ENCODE measurements at regions not wholly inside any gene's neighbourhood (a gene's known extent, or its start where the extent isn't known, plus 50 kb on each side); places are given as distances from the start of the nearest gene placed in this dataset.

DNA sequence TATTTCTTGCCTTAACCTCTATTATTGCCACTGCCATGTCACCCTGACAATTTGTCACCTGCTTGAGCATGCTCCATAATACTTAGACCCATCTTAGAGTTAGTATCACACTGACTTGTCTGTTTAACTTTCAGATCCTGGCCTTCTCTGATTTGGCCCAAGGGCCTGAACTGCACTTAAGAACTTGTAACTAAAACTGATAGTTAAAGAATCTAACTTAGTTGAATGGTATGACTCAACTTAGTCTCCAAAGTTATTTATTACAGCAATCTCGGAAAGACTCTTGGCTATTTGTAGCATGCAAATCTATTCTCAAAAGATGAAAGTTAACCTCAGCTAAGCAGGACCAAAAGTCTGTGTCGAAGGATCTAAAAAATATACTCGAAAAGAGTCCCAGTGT lies 72.3 kb downstream of the IGSF1 start:
- no peak for FAIRE-seq
- H3K9me1 ChIP-seq (replicated peaks; ENCODE audit: control insufficient read depth, extremely low read depth, insufficient read depth, low read length), result no peaks in the 10 kb centered on the region
- H4K20me1 ChIP-seq (replicated peaks; ENCODE audit: control insufficient read depth, extremely low read depth, insufficient read depth, low read length), result no peaks in the 10 kb centered on the region
- no peak overlapping the region for H3K4me2 ChIP-seq (ENCODE audit: insufficient read depth, low read length)
- ChIA-PET POLR2A (no interaction called here), CTCF (no interaction called here)
- dilution Hi-C loops (cut with MboI; ENCODE audit: extremely low pct_ligation_motif_present, low sequenced_read_pairs) (no loop called here), intact Hi-C loops (cut with micrococcal nuclease) (no loop called here)
- H3K9ac ChIP-seq (replicated peaks; ENCODE audit: extremely low read depth, insufficient read depth, low read length), result no peak overlapping the region
- no peak overlapping the region for H2AFZ ChIP-seq (ENCODE audit: low read depth, low read length)
- TF ChIP-seq GATA2 (IDR thresholded peaks at IDR 0.05; ENCODE audit: insufficient read depth, insufficient read length, low read depth, low read length) (no peak), JUN (IDR thresholded peaks at IDR 0.05; ENCODE audit: borderline replicate concordance, insufficient read depth, insufficient read length, low read depth) (no peak), POLR2AphosphoS5 (IDR thresholded peaks at IDR 0.05; ENCODE audit: insufficient read depth, low read depth, low read length) (no peak)
- no peak overlapping the region for H3K27ac ChIP-seq (ENCODE audit: insufficient read depth, low read depth, low read length)
- H3K4me1 ChIP-seq (ENCODE audit: control insufficient read depth, extremely low read depth, insufficient read depth, low read length), result no peaks in the 10 kb centered on the region
- no peaks in the 10 kb centered on the region for H3K27me3 ChIP-seq (ENCODE audit: control insufficient read depth in 2 of 2, insufficient read depth in 2 of 2, low read length in 2 of 2)
- H3K4me3 ChIP-seq (replicated peaks in 1 of 3; ENCODE audit: insufficient read depth in 1 of 3, low read depth in 1 of 3, low read length in 3 of 3), result no peak overlapping the region
- H3K9me3 ChIP-seq (replicated peaks; ENCODE audit: control insufficient read depth, insufficient read depth, low read length), result no peaks in the 10 kb centered on the region
- no TSS peak for BruUV-seq (replicated peaks)
- DNase-seq (ENCODE audit: low read depth, low spot score), result no peak
- no peaks in the 10 kb centered on the region for H3K79me2 ChIP-seq (ENCODE audit: control insufficient read depth, insufficient read depth, low read length)
- H3K36me3 ChIP-seq (ENCODE audit: control insufficient read depth in 2 of 2, extremely low read depth in 1 of 2, insufficient read depth in 2 of 2, low read length in 2 of 2), result no peaks in the 10 kb centered on the region

DNA sequence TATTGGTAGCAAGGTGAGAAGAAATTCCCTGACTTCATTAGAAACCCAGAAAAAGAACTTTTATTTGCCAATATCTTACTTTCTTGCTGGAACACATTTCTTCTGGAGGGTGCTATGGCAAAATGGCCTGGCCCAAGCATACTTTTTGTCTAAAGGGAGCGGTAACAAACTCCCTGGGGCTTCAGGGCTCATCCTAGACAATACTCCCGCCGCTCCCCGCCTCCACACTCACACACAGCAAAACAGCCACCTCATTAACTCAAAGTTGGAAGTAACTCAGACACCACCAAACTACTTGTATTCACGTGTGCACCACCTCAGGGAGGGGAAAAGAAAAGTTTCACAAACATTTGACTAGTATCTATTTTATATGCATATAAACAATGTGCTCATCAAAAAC lies 75.7 kb downstream of the IGSF1 start:
- Histone ChIP-seq H4K20me1 (replicated peaks; ENCODE audit: control insufficient read depth, extremely low read depth, insufficient read depth, low read length) (no peaks in the 10 kb centered on the region), H3K9me3 (replicated peaks; ENCODE audit: control insufficient read depth, insufficient read depth, low read length) (no peaks in the 10 kb centered on the region), H3K27ac (ENCODE audit: insufficient read depth, low read depth, low read length) (no peak overlapping the region), H3K27me3 (ENCODE audit: control insufficient read depth in 2 of 2, insufficient read depth in 2 of 2, low read length in 2 of 2) (no peaks in the 10 kb centered on the region), H3K36me3 (ENCODE audit: control insufficient read depth in 2 of 2, extremely low read depth in 1 of 2, insufficient read depth in 2 of 2, low read length in 2 of 2) (no peaks in the 10 kb centered on the region), H3K9me1 (replicated peaks; ENCODE audit: control insufficient read depth, extremely low read depth, insufficient read depth, low read length) (no peaks in the 10 kb centered on the region), H3K79me2 (ENCODE audit: control insufficient read depth, insufficient read depth, low read length) (no peaks in the 10 kb centered on the region), H3K9ac (replicated peaks; ENCODE audit: extremely low read depth, insufficient read depth, low read length) (no peak overlapping the region), H3K4me3 (replicated peaks in 1 of 3; ENCODE audit: insufficient read depth in 1 of 3, low read depth in 1 of 3, low read length in 3 of 3) (no peak overlapping the region), H3K4me1 (ENCODE audit: control insufficient read depth, extremely low read depth, insufficient read depth, low read length) (no peaks in the 10 kb centered on the region), H2AFZ (ENCODE audit: low read depth, low read length) (no peak overlapping the region), H3K4me2 (ENCODE audit: insufficient read depth, low read length) (no peak overlapping the region)
- CTCF ChIA-PET, result no interaction called here
- no peak for TF ChIP-seq EZH2 (IDR thresholded peaks at IDR 0.05; ENCODE audit: borderline replicate concordance, low read depth, low read length, severe bottlenecking)
- TF ChIP-seq, protein P1, sequence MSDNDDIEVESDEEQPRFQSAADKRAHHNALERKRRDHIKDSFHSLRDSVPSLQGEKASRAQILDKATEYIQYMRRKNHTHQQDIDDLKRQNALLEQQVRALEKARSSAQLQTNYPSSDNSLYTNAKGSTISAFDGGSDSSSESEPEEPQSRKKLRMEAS (IDR thresholded peaks at IDR 0.05; ENCODE audit: insufficient read depth, insufficient read length), result no peak
- TF ChIP-seq FOS (IDR thresholded peaks at IDR 0.05; ENCODE audit: borderline replicate concordance, insufficient read depth, low read length), result no peak
- no peak for TF ChIP-seq MYC (IDR thresholded peaks at IDR 0.05; ENCODE audit: low read depth, low read length)
- no peak for TF ChIP-seq POLR2AphosphoS5 (IDR thresholded peaks at IDR 0.05; ENCODE audit: insufficient read depth, low read depth, low read length)
- TF ChIP-seq, protein P2, sequence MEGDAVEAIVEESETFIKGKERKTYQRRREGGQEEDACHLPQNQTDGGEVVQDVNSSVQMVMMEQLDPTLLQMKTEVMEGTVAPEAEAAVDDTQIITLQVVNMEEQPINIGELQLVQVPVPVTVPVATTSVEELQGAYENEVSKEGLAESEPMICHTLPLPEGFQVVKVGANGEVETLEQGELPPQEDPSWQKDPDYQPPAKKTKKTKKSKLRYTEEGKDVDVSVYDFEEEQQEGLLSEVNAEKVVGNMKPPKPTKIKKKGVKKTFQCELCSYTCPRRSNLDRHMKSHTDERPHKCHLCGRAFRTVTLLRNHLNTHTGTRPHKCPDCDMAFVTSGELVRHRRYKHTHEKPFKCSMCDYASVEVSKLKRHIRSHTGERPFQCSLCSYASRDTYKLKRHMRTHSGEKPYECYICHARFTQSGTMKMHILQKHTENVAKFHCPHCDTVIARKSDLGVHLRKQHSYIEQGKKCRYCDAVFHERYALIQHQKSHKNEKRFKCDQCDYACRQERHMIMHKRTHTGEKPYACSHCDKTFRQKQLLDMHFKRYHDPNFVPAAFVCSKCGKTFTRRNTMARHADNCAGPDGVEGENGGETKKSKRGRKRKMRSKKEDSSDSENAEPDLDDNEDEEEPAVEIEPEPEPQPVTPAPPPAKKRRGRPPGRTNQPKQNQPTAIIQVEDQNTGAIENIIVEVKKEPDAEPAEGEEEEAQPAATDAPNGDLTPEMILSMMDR (IDR thresholded peaks at IDR 0.05; ENCODE audit: extremely low read depth in 1 of 2, insufficient read depth in 1 of 2, low read depth in 1 of 2, low read length in 2 of 2), result no peak
- TF ChIP-seq GATA2 (IDR thresholded peaks at IDR 0.05; ENCODE audit: insufficient read depth, insufficient read length, low read depth, low read length), result no peak
- no peak for TF ChIP-seq JUN (IDR thresholded peaks at IDR 0.05; ENCODE audit: borderline replicate concordance, insufficient read depth, insufficient read length, low read depth)
- no peak for TF ChIP-seq POLR2A (IDR thresholded peaks at IDR 0.05; ENCODE audit: low read depth, low read length)
- BruUV-seq (replicated peaks), result no TSS peak
- intact Hi-C loops (cut with micrococcal nuclease), result no loop called here
- FAIRE-seq (no peak), DNase-seq (ENCODE audit: low read depth, low spot score) (no peak)
- dilution Hi-C loops (cut with MboI; ENCODE audit: extremely low pct_ligation_motif_present, low sequenced_read_pairs), result no loop called here
- POLR2A ChIA-PET, result no interaction called here

Measured in endothelial cell of umbilical vein (primary cell).